Femur (tissue), 1 donor: ENCODE measurements at regions not wholly inside any gene's neighbourhood (a gene's known extent, or its start where the extent isn't known, plus 50 kb on each side); places are given as distances from the start of the nearest gene placed in this dataset.

ENCODE experiments used
- DNase-seq: peaks from one replicate; pipeline ENCODE4 v3.0.0-alpha.2; 2017

- DNase-seq: no peak
These were observed 144.1 kb downstream of the SOCS6 start for GRCh38 chr18:70432804-70433400.

- DNase-seq: no peak
These were observed 142.4 kb downstream of the SOCS6 start for GRCh38 chr18:70431203-70431624.

DNA sequence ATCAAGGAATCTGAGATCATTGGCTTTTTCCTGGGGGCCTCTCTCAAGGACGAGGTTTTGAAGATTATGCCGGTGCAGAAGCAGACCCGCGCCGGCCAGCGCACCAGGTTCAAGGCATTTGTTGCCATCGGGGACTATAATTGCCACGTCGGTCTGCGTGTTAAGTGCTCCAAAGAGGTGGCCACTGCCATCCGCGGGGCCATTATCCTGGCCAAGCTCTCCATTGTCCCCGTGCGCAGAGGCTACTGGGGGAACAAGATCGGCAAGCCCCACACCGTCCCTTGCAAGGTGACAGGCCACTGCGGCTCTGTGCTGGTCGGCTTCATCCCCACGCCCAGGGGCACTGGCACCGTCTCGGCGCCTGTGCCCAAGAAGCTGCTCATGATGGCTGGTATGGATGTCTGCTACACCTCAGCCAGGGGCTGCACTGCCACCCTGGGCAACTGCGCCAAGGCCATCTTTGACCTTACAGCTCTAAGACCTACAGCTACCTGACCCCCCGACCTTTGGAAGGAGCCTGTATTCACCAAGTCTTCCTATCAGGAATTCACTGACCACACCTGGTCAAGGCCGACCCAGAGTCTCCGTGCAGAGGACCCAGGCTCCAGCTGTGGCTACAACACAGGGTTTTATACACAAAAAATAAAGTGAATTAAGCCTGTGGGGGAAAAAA is 141.8 kb downstream of the SOCS6 start:
- no peak for DNase-seq

- DNase-seq: no peak
These were observed 141.1 kb downstream of the SOCS6 start for GRCh38 chr18:70429847-70430500.

DNA sequence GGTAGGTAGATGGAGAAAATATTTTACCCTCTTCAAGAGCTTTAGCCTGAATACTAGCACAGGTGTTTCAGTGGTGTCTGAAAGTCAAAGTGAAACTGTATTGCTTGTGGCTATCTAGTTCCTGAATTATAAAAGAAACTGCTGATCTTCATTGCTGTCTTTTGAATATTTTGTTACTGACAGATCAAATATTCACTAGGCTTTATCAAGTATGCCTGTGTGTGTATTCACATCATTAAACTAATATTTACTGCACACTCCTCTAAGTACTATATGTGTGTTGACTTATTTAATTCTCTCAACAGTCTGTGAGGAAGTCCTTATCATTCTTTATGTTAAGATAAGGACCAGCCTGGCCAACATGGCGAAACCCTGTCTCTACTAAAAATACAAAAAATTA is 139.6 kb downstream of the SOCS6 start:
- no peak for DNase-seq

DNA sequence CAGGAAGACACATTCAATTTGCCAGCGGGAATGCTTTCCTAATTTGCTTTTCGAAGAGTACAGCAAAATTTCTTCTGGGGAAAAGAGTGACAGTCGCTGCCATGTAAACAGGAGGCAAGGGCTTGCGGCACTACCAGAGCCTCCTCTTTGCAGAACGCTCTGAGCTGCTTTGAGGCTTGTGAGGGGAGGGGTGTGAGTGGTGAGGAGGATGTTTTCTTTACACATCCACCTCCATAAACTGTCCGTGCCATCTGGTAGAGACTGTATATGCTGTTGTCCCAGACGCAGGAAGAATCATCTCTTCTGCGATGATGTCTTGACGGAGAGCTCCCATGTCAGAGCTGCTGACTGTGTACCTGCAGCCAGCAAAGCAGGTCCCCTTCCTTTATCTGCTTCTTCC is 138.0 kb downstream of the SOCS6 start:
- DNase-seq: no peak

DNA sequence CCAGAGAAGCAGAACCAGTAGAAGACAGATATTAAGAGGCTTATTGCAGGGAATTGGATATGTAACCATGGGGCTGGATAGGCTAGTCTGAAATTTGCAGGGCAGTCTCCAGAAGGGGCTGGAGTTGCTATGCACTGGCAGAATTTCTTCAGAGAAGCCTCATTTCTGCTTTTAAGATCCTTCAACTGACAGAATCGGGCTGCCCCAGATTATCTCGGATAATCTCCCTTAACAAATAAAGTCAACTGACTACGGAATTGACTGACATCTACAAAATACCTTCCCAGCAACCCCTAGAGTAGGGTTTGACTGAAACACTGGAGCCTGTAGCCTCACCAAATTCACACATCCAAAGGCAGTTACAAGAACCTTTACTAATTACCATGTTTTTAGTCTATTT is 136.4 kb downstream of the SOCS6 start:
- DNase-seq: no peak

DNA sequence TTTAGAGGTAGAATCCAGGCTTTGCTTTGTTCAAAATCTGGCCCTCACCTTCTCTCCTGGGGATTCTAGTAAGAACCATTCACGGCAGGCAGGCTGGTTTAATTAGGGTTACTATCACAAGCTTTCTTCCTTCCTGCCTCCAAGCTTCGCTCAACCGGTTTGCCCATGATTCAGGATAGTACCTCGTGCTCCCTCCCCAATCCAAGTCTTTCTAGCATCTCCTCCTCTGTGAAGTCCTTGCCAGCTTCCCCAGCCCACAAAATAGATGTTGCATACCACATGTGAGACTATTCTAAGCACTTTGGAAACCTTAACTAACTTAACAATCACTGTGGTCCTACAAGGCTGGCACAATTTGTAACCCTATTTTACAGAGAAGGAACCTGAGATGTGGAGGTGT is 135.1 kb downstream of the SOCS6 start:
- no peak for DNase-seq

DNA sequence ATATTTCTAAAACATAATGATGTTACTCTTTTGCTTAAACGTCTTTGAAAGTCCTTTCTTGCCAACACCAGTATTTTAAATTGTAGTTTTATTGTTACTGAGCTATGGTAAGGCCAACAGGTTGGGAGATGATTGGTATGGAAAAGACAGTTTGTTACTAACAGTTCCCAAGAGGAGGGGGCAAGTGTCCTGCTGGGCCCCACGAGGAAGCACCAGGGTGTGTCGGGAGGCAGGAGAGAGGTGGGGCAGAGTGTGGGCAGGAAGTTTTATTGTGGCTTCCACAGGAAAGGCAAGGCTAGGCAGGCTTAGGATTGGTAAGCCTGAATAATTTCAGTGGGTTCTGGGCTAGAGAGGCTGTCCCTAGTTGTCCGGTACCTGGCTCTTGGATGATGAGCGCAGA is 134.3 kb downstream of the SOCS6 start:
- DNase-seq: no peak

DNA sequence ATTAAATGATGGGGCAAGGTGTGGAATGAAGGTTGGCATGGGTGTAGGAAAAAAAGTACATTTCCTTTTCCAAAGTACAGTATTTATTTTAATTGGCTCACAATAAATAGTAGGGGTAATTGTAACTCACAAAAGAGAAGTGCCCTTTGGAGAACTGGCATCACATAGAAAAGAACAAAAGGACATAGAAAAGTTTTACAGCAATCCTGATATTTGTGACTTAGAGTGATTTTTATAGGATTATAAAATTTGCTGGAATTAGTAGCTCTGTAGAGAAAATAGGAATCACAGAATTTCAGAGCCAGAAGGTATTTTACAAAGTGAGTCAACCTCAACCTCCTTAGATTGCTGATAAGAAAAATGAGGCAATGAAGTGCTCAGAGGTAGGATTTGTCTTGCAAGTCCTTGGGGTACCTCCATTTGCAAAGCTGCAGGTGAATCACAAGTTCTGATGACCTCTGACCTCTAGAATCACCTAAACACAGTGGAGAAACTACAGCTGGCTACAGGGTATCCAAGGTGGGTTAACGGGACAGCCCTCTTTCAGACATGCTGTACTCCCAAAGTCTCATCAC is 133.6 kb downstream of the SOCS6 start:
- no peak for DNase-seq

DNA sequence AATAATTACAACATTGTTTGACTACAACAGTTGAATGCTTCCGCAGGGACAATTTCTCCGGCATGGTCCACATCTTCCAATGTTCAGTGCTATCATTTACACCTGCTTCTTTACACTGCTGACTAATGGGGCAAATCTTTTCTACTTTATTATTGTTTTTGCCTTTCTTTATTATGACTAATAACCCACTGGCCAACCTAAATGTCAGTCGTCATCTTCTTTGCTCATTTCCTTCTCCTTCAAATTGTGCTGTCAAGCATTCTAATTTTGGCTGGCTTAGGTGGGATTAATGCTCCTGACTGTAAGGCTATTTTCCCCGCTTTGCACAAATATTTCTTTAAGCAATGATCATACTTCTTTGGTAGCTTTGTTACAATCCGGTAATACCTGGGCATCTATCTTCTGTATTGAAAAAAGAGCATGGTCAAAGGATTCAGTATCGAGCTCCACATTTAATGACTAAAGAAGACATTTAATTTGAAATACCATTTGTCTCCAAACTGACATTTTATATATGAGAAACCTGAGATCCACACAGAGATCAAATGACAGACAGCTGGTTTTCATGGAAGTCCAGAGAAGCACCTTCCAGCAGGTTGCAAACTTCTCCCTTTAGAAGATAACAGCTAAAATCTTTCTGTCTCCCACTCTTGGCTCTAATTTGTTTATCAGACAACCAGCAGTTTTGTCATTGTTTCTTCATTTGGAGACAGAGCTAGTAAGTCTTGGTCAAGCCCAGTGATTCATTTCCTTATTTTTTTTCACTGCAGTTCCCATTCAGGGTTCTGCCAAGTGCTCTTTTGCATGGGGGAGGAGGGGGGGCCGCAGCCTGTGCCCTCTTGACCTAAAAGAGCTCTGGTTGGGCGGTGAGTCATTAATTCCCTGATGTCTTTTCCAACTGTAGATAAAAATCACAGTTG is 132.9 kb downstream of the SOCS6 start:
- DNase-seq: peak; percentile 44

DNA sequence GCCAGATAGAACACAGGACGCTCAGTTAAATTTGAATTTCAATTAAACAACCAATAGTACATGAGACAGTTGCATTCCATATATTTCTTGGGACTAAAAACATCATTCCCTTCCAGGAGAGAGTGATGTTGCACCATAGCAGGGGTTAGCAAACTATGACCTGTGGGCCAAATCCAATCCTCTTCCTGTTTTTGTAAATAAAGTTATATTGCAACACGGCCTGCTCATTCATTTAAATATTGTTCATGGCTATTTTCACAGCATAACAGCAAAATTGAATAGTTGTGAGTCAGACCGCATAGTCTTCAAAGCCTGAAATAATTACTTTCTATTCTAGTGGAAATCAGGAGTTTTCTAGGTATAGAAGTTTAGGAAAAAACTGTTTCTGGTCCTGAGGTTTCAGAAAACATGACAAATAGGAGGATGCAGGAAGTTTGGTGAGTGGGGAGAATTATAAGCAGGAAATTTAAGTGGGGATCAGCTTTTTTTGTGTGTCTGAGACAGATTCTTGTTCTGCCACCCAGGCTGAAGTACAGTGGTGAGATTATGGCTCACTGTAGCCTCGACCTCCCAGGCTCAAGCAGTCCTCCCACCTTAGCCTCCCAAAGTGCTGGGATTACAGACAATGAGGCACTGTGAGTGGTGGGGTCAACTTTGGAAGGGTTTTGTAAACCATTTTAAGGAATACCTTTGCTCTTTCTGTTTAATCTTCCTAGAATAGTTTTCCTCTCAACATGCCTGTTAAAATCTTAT is 131.5 kb downstream of the SOCS6 start:
- DNase-seq: no peak

DNA sequence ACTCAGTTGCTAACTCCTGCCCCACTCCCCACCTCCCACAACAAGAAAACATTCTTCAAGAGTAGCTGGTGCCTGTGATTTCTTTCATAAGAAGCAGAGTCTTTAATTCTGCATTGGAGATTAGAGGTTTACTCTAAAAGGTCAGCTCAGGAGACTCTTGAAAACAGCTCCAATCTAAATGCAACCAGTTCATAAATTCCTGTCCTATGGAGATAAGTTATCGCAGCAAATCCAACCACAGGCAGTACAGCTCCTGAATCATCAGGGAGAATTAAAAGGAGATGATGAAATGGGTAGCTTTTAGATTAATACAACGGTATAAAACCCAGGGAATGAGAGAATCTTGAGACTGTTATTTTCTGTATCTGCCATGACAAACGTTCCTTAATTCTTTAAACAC is 130.7 kb downstream of the SOCS6 start:
- DNase-seq: no peak

DNA sequence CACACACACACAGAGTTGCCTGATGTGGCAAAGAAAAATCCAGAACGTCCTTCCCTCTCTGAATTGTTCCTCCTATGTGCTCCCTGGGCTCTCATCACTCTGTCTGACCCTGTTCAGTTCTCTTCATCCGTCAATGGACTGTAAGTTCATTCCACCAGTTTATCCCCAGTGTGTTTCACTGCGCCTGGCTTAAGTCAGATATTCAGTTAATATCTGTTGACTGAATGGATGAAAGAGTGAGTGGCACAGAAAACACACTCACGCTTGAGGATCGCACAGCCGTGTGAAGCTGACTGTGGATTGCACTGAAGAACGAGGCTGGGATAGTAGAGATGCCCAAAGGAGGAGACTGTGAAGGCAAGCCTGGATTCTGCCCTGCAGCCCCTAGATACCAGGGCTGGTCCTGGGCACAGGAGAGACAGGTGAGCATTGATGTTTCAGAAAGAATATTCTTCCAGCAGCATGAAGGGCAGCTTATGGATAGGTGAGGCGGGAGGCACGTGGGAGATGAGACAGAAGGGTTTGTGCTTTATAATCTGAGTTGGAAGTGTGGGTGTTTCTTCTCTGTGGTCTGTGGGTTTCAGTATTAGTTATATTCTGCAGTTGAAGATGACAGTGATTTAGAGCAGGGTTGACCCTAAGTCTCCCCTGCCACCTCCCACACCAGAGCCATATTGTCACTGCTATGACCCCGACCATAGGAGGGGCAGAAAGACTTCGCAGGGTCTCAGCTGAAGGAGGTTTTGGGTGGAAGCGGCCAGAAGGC is 129.9 kb downstream of the SOCS6 start:
- DNase-seq: no peak

GRCh38 chr18:70417847-70418246 is 129.0 kb downstream of the SOCS6 start:
- DNase-seq: no peak

DNA sequence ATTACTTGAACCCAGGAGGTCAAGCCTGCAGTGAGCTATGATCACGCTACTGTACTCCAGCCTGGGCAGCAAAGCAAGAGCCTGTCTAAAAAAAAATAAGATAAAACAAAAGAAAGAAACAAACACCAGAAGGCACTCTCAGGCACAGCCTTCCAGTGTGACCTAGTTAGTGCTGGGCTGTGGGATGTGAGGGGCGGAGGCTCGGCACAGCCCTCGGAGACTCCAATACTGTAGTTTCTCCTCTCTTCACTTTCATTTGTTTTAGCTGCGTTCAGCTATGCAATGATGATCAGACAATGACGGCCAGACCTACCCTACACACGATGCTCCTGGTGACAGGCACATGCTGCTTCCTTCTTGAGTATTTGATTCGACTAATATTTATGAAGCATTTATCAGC is 127.7 kb downstream of the SOCS6 start:
- DNase-seq: no peak

DNA sequence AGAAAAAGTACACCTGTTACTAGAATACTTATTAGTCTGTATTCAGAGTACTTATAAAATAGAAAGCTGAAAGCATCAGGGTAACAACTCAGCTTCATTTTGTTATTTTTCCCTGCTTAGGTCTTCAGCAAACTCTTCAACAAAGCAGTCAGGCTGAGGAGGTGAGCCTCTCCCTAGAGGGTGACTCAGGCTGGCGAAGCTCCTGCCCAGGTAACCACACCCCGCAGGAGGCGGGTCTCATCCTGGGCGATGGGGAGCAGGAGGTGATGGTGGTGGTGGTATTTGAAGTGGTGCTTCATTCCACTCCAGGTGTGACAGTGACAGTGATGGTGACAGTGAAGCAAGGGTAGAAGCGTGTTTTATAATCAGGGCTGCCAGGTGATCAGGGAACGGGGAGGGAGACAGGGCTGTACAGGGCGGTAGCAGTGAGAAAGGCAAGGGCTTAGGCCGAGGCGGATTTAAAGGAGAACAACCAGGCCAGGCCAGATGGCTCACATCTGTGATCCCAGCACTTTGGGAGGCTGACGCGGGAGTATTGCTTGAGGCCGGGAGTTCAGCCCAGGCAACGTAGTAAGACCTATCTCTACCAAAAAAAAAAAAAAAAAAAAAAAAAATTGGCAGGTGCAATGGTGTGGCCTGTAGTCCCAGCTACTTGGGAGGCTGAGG is 127.1 kb downstream of the SOCS6 start:
- no peak for DNase-seq

- DNase-seq: no peak
These were observed 125.6 kb downstream of the SOCS6 start for GRCh38 chr18:70414315-70414900.

DNA sequence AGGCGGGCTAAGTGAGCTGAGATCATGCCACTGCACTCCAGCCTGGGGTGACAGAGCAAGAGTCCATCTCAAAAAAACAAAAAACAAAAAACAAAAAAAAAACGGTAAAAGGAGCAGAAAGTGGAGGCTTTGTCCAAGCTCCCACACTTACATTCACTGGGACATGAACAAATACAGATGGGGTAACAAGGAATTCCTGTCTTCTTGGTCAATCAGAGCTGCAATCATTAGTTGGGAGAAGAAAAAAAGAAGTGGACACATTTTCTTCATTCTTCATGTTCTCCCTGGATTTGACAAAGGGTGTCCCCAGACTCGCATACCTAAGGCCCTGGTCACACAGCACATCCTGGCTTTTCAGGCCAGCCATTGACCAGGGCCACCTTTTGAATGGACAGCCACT is 124.6 kb downstream of the SOCS6 start:
- DNase-seq: no peak

DNA sequence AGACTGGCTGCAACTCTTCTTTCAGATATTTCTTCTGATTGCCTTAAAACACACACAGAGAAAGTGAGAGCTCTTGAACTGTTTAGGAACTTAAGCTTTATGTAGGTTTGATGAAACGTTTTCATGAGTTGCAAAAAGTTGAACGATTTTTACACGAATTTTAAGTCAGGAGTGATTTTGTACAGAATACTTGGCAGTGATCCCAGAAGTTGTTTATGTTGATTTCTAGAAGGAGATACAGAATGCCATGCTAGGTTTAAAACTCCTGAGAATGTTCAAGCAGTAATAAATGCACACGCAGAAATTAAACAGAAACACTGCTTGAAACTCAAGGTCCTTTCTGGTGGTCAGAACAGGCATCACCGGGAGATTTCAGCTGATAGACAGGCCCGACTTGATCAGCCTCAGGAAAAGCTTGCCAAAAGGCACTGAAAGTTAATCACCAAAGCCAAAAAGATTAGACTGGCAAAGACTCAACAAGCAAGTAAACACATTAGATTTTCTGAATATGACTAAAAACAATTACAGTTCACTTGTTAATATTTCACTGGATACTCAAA is 123.1 kb downstream of the SOCS6 start:
- no peak for DNase-seq
